IMR-90 (cell line): ENCODE measurements at regions not wholly inside any gene's neighbourhood (a gene's known extent, or its start where the extent isn't known, plus 50 kb on each side); places are given as distances from the start of the nearest gene placed in this dataset.

Source experiments
- ATAC-seq: fragments of 200-7000 bp; cut with Tn5 transposase; 2 replicates; pipeline ENCODE4 v1.9.1; 2020; ENCODE audit warnings: low read depth, mild to moderate bottlenecking, moderate library complexity
- BruUV-seq: library from RNA; stranded (reverse); fragments of 400-500 nt; replicated peaks from 2 replicates; lab custom pipeline; 2021; lab: Mats Ljungman, UMichigan
- CTCF ChIA-PET: fragments of 300-600 bp; formaldehyde crosslinking; extraction: SDS; loops from one replicate; lab custom pipeline; 2021; ENCODE audit warnings: antibody characterized with exemption; lab: Yijun Ruan, JAX
- POLR2A ChIA-PET: fragments of 300-600 bp; sonication (Branson Sonifier 250); formaldehyde crosslinking; loops from one replicate; lab custom pipeline; 2022; ENCODE audit warnings: antibody characterized with exemption; ENCODE audit not compliant: unreplicated experiment; lab: Charles Lee
- DNase-seq: peaks from one replicate; pipeline ENCODE4 v3.0.0; 2013
- H2AFZ ChIP-seq: replicated peaks from 2 replicates; pipeline ENCODE3; 2013; ENCODE audit warnings: low read length, mild to moderate bottlenecking; ENCODE audit not compliant: poor library complexity
- H2AK5ac ChIP-seq: 2 replicates; pipeline ENCODE4 v1.6.1; 2013; ENCODE audit warnings: low read depth, low read length, inconsistent platforms
- H2AK9ac ChIP-seq: replicated peaks from 2 replicates; pipeline ENCODE3; 2013; ENCODE audit warnings: mild to moderate bottlenecking, low read depth, low read length, moderate library complexity; ENCODE audit not compliant: poor library complexity
- H2BK120ac ChIP-seq: 2 replicates; pipeline ENCODE4 v1.6.1; 2013; ENCODE audit warnings: low read depth, low read length, inconsistent platforms
- H2BK15ac ChIP-seq: 3 replicates; pipeline ENCODE4 v1.6.1; 2013; ENCODE audit warnings: low read depth, low read length, inconsistent platforms
- H2BK20ac ChIP-seq: 2 replicates; pipeline ENCODE4 v1.6.1; 2013; ENCODE audit warnings: low read depth, mild to moderate bottlenecking, inconsistent platforms, low read length, moderate library complexity
- H2BK5ac ChIP-seq: 2 replicates; pipeline ENCODE4 v1.6.1; 2013; ENCODE audit warnings: mild to moderate bottlenecking, low read depth, low read length, inconsistent platforms; ENCODE audit not compliant: poor library complexity, severe bottlenecking
- H3K14ac ChIP-seq: replicated peaks from 2 replicates; pipeline ENCODE4 v1.6.1; 2013; ENCODE audit warnings: low read depth, low read length, inconsistent platforms
- H3K18ac ChIP-seq: 2 replicates; pipeline ENCODE4 v1.6.1; 2013; ENCODE audit warnings: low read depth, low read length, control low read depth
- H3K23ac ChIP-seq: 2 replicates; pipeline ENCODE4 v1.6.1; 2013; ENCODE audit warnings: low read depth, low read length, inconsistent platforms
- H3K27ac ChIP-seq: 2 replicates; pipeline ENCODE4 v1.5.1; 2013; ENCODE audit warnings: mild to moderate bottlenecking, control low read depth, low read length; ENCODE audit not compliant: insufficient read depth
- H3K27me3 ChIP-seq: 2 replicates; pipeline ENCODE4 v1.6.1; 2013; ENCODE audit warnings: low read length; ENCODE audit not compliant: control insufficient read depth, insufficient read depth
- H3K36me3 ChIP-seq: 2 replicates; pipeline ENCODE4 v1.6.1; 2013; ENCODE audit warnings: low read length, mixed read lengths; ENCODE audit not compliant: control insufficient read depth, insufficient read depth
- H3K4ac ChIP-seq: 2 replicates; pipeline ENCODE4 v1.6.1; 2013; ENCODE audit warnings: low read depth, low read length, inconsistent platforms
- H3K4me1 ChIP-seq: 2 replicates; pipeline ENCODE4 v1.6.1; 2013; ENCODE audit warnings: low read length, mixed read lengths; ENCODE audit not compliant: control insufficient read depth, insufficient read depth
- H3K4me2 ChIP-seq: 2 replicates; pipeline ENCODE4 v1.6.1; 2013; ENCODE audit warnings: low read depth, mild to moderate bottlenecking, control low read depth, low read length, moderate library complexity
- H3K4me3 ChIP-seq: 2 replicates; pipeline ENCODE4 v1.5.1; 2013; ENCODE audit warnings: low read depth, mild to moderate bottlenecking, control low read depth, low read length, moderate library complexity; ENCODE audit not compliant: insufficient read depth
- H3K56ac ChIP-seq: 2 replicates; pipeline ENCODE4 v1.6.1; 2013; ENCODE audit warnings: low read length, inconsistent platforms; ENCODE audit not compliant: insufficient read depth; ENCODE audit errors: extremely low read depth
- H3K79me1 ChIP-seq, 2 experiments: 2 replicates each; pipeline ENCODE4 v1.6.1; 2013; ENCODE audit warnings: low read length in 2 of 2, inconsistent platforms in 1 of 2, low read depth in 1 of 2
- H3K9ac ChIP-seq: 2 replicates; pipeline ENCODE4 v1.6.1; 2013; ENCODE audit warnings: low read depth, low read length, control low read depth
- H3K9me1 ChIP-seq: 2 replicates; pipeline ENCODE4 v1.6.1; 2013; ENCODE audit warnings: low read length, inconsistent platforms; ENCODE audit not compliant: insufficient read depth
- H3K9me3 ChIP-seq: 2 replicates; pipeline ENCODE4 v1.6.1; 2013; ENCODE audit warnings: low read length; ENCODE audit not compliant: control insufficient read depth, insufficient read depth
- H4K20me1 ChIP-seq: 2 replicates; pipeline ENCODE4 v1.6.1; 2013; ENCODE audit warnings: low read length, inconsistent platforms; ENCODE audit not compliant: insufficient read depth
- H4K5ac ChIP-seq: 2 replicates; pipeline ENCODE4 v1.6.1; 2013; ENCODE audit warnings: mild to moderate bottlenecking, low read depth, low read length, control low read depth
- H4K8ac ChIP-seq, 2 experiments: 2 replicates each; pipeline ENCODE4 v1.6.1; 2013; ENCODE audit warnings: low read depth in 2 of 2, low read length in 2 of 2, control low read depth in 1 of 2, inconsistent platforms in 1 of 2
- H4K91ac ChIP-seq: 2 replicates; pipeline ENCODE4 v1.6.1; 2013; ENCODE audit warnings: low read depth, low read length, inconsistent platforms; ENCODE audit not compliant: insufficient read depth
- CEBPB ChIP-seq: IDR thresholded peaks from 2 replicates; pipeline ENCODE4 v1.6.1; 2012; ENCODE audit warnings: low read depth, low read length, improper control_type of control experiment
- CTCF ChIP-seq: conservative IDR thresholded peaks from 2 replicates; pipeline ENCODE4 v1.5.1; 2012; ENCODE audit warnings: mild to moderate bottlenecking, low read depth, low read length, improper control_type of control experiment
- FOS ChIP-seq: fragments of 150-350 bp; IDR thresholded peaks from 2 replicates; pipeline ENCODE4 v1.6.1; 2016; ENCODE audit warnings: low read depth, low read length
- MXI1 ChIP-seq: IDR thresholded peaks from 2 replicates; pipeline ENCODE4 v1.6.1; 2012; ENCODE audit warnings: low read depth, mild to moderate bottlenecking, low read length, moderate library complexity, borderline replicate concordance
- RCOR1 ChIP-seq: IDR thresholded peaks from 2 replicates; pipeline ENCODE4 v1.6.1; 2012; ENCODE audit warnings: mild to moderate bottlenecking, low read length, improper control_type of control experiment; ENCODE audit not compliant: insufficient replicate concordance
- WGBS, 2 experiments: methylation state at CpG; one replicate each; pipeline versions ENCODE4 v1.1.5 to v1.1.7; 2013; ENCODE audit warnings: missing lambda C conversion rate in 2 of 2; ENCODE audit not compliant: insufficient read length in 1 of 2; ENCODE audit errors: extremely low coverage in 2 of 2; 5-methylcytosine and 5-hydroxymethylcytosine counted together
- dilution Hi-C: fragments of 300-500 bp; cut with HindIII; formaldehyde crosslinking; loops from one replicate; pipeline ENCODE4 v1.14.3; 2018; ENCODE audit warnings: low sequenced_read_pairs; ENCODE audit not compliant: unreplicated experiment
- in situ Hi-C: fragments of 300-500 bp; cut with MboI; formaldehyde crosslinking; loops from 3 replicates; pipeline ENCODE4 v1.14.3; 2019; ENCODE audit warnings: low sequenced_read_pairs, inconsistent platforms, mixed read lengths
- intact Hi-C: fragments of 100-400 bp; cut with micrococcal nuclease; formaldehyde crosslinking; loops from 2 replicates; pipeline ENCODE4 v1.10.0; 2022

GRCh38 chr20:19815553-19815991 is 57.5 kb downstream of the RIN2 start (continued):
- TF ChIP-seq CEBPB = peak; percentile 69; the same call in 1 of the 2 replicates
- TF ChIP-seq RCOR1 = peak; percentile 79

GRCh38 chr20:19816386-19816785 is 58.3 kb downstream of the RIN2 start:
- Histone ChIP-seq H3K9me1 (peaks cover 18% of the 10 kb centered on the region), H3K14ac (peak overlapping the region; percentile 95), H4K8ac (peak overlapping the region; percentile 96 to 99), H2AK9ac (peak overlapping the region; percentile 82), H2BK20ac (peak overlapping the region; percentile 99), H3K27me3 (no peaks in the 10 kb centered on the region), H3K56ac (peak overlapping the region; percentile 97), H3K79me1 (peaks cover 19 to 52% of the 10 kb centered on the region in 2 experiments; a peak in 3 of 4 replicates), H2BK15ac (peak overlapping the region; percentile 97; the same call in 2 of the 3 replicates), H3K4me3 (no peak overlapping the region), H3K18ac (peak overlapping the region; percentile 99), H3K36me3 (no peaks in the 10 kb centered on the region), H3K4me1 (peaks cover 17% of the 10 kb centered on the region), H4K5ac (peak overlapping the region; percentile 100), H3K27ac (peak overlapping the region; percentile 87), H2AK5ac (peak overlapping the region; percentile 90), H3K4ac (peak overlapping the region; percentile 100), H2BK120ac (peak overlapping the region; percentile 99), H2AFZ (no peak overlapping the region), H3K23ac (peak overlapping the region; percentile 99), H4K91ac (peak overlapping the region; percentile 99), H2BK5ac (peak overlapping the region; percentile 99), H4K20me1 (no peaks in the 10 kb centered on the region), H3K9me3 (peaks cover 3% of the 10 kb centered on the region; the same call in 1 of the 2 replicates), H3K4me2 (peak overlapping the region; percentile 15; the same call in 1 of the 2 replicates), H3K9ac (peak overlapping the region; percentile 59; the same call in 1 of the 2 replicates)
- ATAC-seq (no peak), DNase-seq (no peak)
- in situ Hi-C loops = loop anchor here (5.0 kb wide), 1 partner anchor 66 kb away; no protein-coding TSS in a partner anchor
- POLR2A ChIA-PET = interaction anchor here (1.4 to 1.5 kb wide), 2 partner anchors 12 to 72 kb away, joined by 5 to 7 read pairs; no protein-coding TSS in a partner anchor
- no peak for TF ChIP-seq FOS
- no peak for TF ChIP-seq CTCF
- TF ChIP-seq MXI1 = no peak
- CTCF ChIA-PET = interaction anchor here (0.6 to 0.8 kb wide), 2 partner anchors 11 to 176 kb away, joined by 3 to 7 read pairs; no protein-coding TSS in a partner anchor
- BruUV-seq = no TSS peak
- intact Hi-C loops = loop anchor here (10.0 kb wide), 1 partner anchor 158 kb away; no protein-coding TSS in a partner anchor
- dilution Hi-C loops = no loop called here
- WGBS, 2 experiments = no CpG with 5 or more reads among the region's 4 CpGs
